Keratinocyte (primary cell): ENCODE measurements at regions not wholly inside any gene's neighbourhood (a gene's known extent, or its start where the extent isn't known, plus 50 kb on each side); places are given as distances from the start of the nearest gene placed in this dataset.

Experiments used
- DNase-seq: peaks from one replicate; pipeline ENCODE4 v3.0.0-alpha.2; 2011; ENCODE audit warnings: low read depth, missing footprints, low spot score
- FAIRE-seq: peaks from 2 replicates; lab custom pipeline; 2011; peaks lifted over from hg19 to GRCh38; lab: Jason Lieb, UNC
- H2AFZ ChIP-seq: 2 replicates; pipeline ENCODE4 v1.6.0; 2012; ENCODE audit warnings: low read length, control low read depth, inconsistent platforms; ENCODE audit not compliant: control insufficient read depth
- H3K27ac ChIP-seq: 2 replicates; pipeline ENCODE4 v1.5.1; 2011; ENCODE audit warnings: low read length; ENCODE audit not compliant: control insufficient read depth, insufficient read depth
- H3K27me3 ChIP-seq: 3 replicates; pipeline ENCODE4 v1.6.0; 2011; ENCODE audit warnings: low read length; ENCODE audit not compliant: control insufficient read depth, insufficient read depth; ENCODE audit errors: extremely low read depth
- H3K36me3 ChIP-seq, 2 experiments: 2 replicates in 1 of 2; 3 replicates in 1 of 2; pipeline ENCODE4 v1.5.1; 2011; ENCODE audit warnings: low read length in 2 of 2, mild to moderate bottlenecking in 1 of 2; ENCODE audit not compliant: control insufficient read depth in 2 of 2, insufficient read depth in 2 of 2; ENCODE audit errors: extremely low read depth in 1 of 2
- H3K4me1 ChIP-seq: 3 replicates; pipeline ENCODE4 v1.5.1; 2011; ENCODE audit warnings: low read length; ENCODE audit not compliant: control insufficient read depth, insufficient read depth; ENCODE audit errors: extremely low read depth
- H3K4me2 ChIP-seq: 3 replicates; pipeline ENCODE4 v1.6.0; 2011; ENCODE audit warnings: low read depth, low read length; ENCODE audit not compliant: control insufficient read depth, insufficient read depth; ENCODE audit errors: extremely low read depth
- H3K4me3 ChIP-seq, 3 experiments: fragments of 200-600 bp in 1 of 3; sonication (generic) in 1 of 3; 2 replicates in 2 of 3; 3 replicates in 1 of 3; pipeline ENCODE4 v1.5.1; 2011 to 2016; ENCODE audit warnings: low read length in 3 of 3, mild to moderate bottlenecking in 3 of 3, control low read depth in 2 of 3, inconsistent platforms in 1 of 3, low read depth in 1 of 3, mixed read lengths in 1 of 3, mixed run types in 1 of 3, moderate library complexity in 1 of 3; ENCODE audit not compliant: control insufficient read depth in 2 of 3, insufficient read depth in 2 of 3; ENCODE audit errors: extremely low read depth in 1 of 3
- H3K79me2 ChIP-seq: 2 replicates; pipeline ENCODE4 v1.6.0; 2012; ENCODE audit warnings: low read length; ENCODE audit not compliant: control insufficient read depth, insufficient read depth
- H3K9ac ChIP-seq: 3 replicates; pipeline ENCODE4 v1.6.0; 2011; ENCODE audit warnings: low read length; ENCODE audit not compliant: control insufficient read depth, insufficient read depth; ENCODE audit errors: extremely low read depth
- H3K9me1 ChIP-seq: 3 replicates; pipeline ENCODE4 v1.6.0; 2011; ENCODE audit warnings: low read length; ENCODE audit not compliant: control insufficient read depth, insufficient read depth; ENCODE audit errors: extremely low read depth
- H3K9me3 ChIP-seq: 2 replicates; pipeline ENCODE4 v1.5.1; 2012; ENCODE audit warnings: low read depth, low read length; ENCODE audit not compliant: control insufficient read depth
- H4K20me1 ChIP-seq: 3 replicates; pipeline ENCODE4 v1.6.0; 2011; ENCODE audit warnings: low read length; ENCODE audit not compliant: control insufficient read depth, insufficient read depth; ENCODE audit errors: extremely low read depth
- EZH2 ChIP-seq: IDR thresholded peaks from one replicate; pipeline ENCODE4 v1.6.1; 2012; ENCODE audit warnings: inconsistent platforms, mild to moderate bottlenecking, low read length, moderate library complexity
- dilution Hi-C: fragments of 300-500 bp; cut with MboI; formaldehyde crosslinking; loops from one replicate; pipeline ENCODE4 v1.7.0; 2020; ENCODE audit warnings: low sequenced_read_pairs; ENCODE audit not compliant: extremely low pct_ligation_motif_present
- TF ChIP-seq, protein P1 (sequence below), 3 experiments: IDR thresholded peaks in 1 of 3; conservative IDR thresholded peaks in 1 of 3; optimal IDR thresholded peaks in 1 of 3; 2 replicates in 2 of 3; 3 replicates in 1 of 3; pipeline versions ENCODE3 to v1.5.1; 2011; ENCODE audit warnings: low read length in 3 of 3, mild to moderate bottlenecking in 3 of 3, moderate library complexity in 2 of 3, control low read depth in 1 of 3, inconsistent platforms in 1 of 3; ENCODE audit not compliant: insufficient read depth in 2 of 3; ENCODE audit errors: extremely low read depth in 1 of 3

DNA sequence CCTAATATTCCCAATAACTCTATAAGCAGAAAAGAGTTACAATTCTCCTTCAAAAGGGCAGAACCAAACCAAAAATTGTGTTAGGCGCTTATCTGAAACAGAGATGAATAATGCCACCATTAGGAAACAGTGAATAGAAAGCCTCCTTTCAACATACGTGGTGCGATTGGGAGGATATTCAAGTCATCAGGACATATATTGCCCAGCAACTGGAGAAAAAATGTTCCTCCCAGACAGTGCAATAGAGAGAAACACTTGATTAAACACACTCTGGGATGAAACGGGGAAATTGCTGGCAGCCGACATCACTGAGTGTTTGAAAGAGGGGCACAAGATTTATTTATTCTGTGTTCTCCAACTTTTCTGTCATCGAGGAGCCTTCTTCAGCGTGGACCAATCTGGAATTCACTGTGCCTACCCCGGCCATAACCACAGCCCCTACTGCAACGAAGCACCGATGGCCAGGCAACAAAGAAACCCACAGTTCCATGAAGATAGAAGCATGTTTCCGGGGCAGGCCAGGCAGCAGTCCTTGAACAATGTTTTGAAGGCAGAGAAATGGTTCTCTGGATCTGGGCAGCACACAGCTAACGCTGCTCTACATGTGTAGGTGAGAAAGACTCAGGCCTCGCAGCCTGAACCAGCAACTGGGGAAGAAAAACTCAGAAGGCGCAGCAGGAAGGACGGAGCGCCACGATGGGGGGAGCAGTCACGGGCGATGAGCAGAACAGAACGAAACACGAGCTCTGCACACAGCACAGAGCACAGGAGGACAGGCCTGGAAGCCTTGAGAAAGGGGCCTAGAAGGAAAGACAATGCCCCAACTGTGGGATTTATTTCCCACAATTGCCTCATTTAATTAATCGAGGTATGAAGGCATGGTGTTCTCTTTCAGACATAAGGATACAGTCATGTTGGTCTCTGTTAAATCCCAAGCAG lies 234.2 kb upstream of the FOXQ1 start:
- Histone ChIP-seq H2AFZ (no peak overlapping the region), H3K4me3 (no peak overlapping the region), H3K9ac (no peak overlapping the region), H3K27me3 (no peaks in the 10 kb centered on the region), H3K4me1 (peaks cover 16% of the 10 kb centered on the region), H3K9me1 (no peaks in the 10 kb centered on the region), H3K36me3 (no peaks in the 10 kb centered on the region), H3K4me2 (no peak overlapping the region), H4K20me1 (no peaks in the 10 kb centered on the region), H3K9me3 (no peaks in the 10 kb centered on the region), H3K79me2 (no peaks in the 10 kb centered on the region), H3K27ac (no peak overlapping the region)
- no peak for FAIRE-seq
- dilution Hi-C loops: no loop called here
- no peak for TF ChIP-seq EZH2
- TF ChIP-seq, protein P1, sequence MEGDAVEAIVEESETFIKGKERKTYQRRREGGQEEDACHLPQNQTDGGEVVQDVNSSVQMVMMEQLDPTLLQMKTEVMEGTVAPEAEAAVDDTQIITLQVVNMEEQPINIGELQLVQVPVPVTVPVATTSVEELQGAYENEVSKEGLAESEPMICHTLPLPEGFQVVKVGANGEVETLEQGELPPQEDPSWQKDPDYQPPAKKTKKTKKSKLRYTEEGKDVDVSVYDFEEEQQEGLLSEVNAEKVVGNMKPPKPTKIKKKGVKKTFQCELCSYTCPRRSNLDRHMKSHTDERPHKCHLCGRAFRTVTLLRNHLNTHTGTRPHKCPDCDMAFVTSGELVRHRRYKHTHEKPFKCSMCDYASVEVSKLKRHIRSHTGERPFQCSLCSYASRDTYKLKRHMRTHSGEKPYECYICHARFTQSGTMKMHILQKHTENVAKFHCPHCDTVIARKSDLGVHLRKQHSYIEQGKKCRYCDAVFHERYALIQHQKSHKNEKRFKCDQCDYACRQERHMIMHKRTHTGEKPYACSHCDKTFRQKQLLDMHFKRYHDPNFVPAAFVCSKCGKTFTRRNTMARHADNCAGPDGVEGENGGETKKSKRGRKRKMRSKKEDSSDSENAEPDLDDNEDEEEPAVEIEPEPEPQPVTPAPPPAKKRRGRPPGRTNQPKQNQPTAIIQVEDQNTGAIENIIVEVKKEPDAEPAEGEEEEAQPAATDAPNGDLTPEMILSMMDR (optimal IDR thresholded peaks at IDR 0.05 in 1 of 3, IDR thresholded peaks at IDR 0.05 in 1 of 3, conservative IDR thresholded peaks at IDR 0.05 in 1 of 3; ENCODE audit: extremely low read depth in 1 of 3, insufficient read depth in 2 of 3, low read length in 3 of 3): no peak
- no peak for DNase-seq

- H3K27me3 ChIP-seq: no peaks in the 10 kb centered on the region
- TF ChIP-seq, protein P1 (optimal IDR thresholded peaks at IDR 0.05 in 1 of 3, IDR thresholded peaks at IDR 0.05 in 1 of 3, conservative IDR thresholded peaks at IDR 0.05 in 1 of 3; ENCODE audit: extremely low read depth in 1 of 3, insufficient read depth in 2 of 3, low read length in 3 of 3): no peak
- TF ChIP-seq EZH2: no peak
- dilution Hi-C loops: no loop called here
- no peak overlapping the region for H3K27ac ChIP-seq
- no peak for FAIRE-seq
- H3K4me2 ChIP-seq: no peak overlapping the region
- H3K79me2 ChIP-seq: no peaks in the 10 kb centered on the region
- no peaks in the 10 kb centered on the region for H4K20me1 ChIP-seq
- no peaks in the 10 kb centered on the region for H3K9me3 ChIP-seq
- H3K9ac ChIP-seq: no peak overlapping the region
- no peak overlapping the region for H2AFZ ChIP-seq
- no peaks in the 10 kb centered on the region for H3K36me3 ChIP-seq
- no peak for DNase-seq
- no peak overlapping the region for H3K4me3 ChIP-seq
- H3K4me1 ChIP-seq: peaks cover 7% of the 10 kb centered on the region
- no peaks in the 10 kb centered on the region for H3K9me1 ChIP-seq
These were observed 235.1 kb upstream of the FOXQ1 start for GRCh38 chr6:1076531-1077459.
